ENCODE measurements at regions not wholly inside any gene's neighbourhood (a gene's known extent, or its start where the extent isn't known, plus 50 kb on each side); places are given as distances from the start of the nearest gene placed in this dataset.

GRCh38 chr4:113821856-113822255 is 60.3 kb upstream of the CAMK2D start:
- Histone ChIP-seq H4K91ac (replicated peaks; ENCODE audit: insufficient read length, low read length) (no peak overlapping the region), H2BK20ac (ENCODE audit: low read length) (no peak overlapping the region), H3K27ac (ENCODE audit: low read depth, low read length) (no peak overlapping the region), H2BK120ac (replicated peaks; ENCODE audit: low read depth, low read length) (no peak overlapping the region), H4K5ac (ENCODE audit: insufficient read length, low read depth, low read length) (no peak overlapping the region), H4K8ac (ENCODE audit: extremely low read depth, insufficient read depth, low read length) (no peak overlapping the region), H2AK5ac (ENCODE audit: low read depth, low read length) (no peak overlapping the region), H3K79me1 (ENCODE audit: low read depth, low read length) (no peaks in the 10 kb centered on the region), H3K23ac (ENCODE audit: insufficient read length) (no peak overlapping the region), H3K4me2 (ENCODE audit: insufficient read depth in 1 of 2, low read depth in 2 of 2, low read length in 2 of 2) (no peak overlapping the region), H2AFZ (ENCODE audit: low read length) (peak overlapping the region; percentile 84; the same call in 1 of the 2 replicates), H3K9ac (replicated peaks in 1 of 4; ENCODE audit: extremely low read depth in 1 of 4, low read depth in 3 of 4, low read length in 3 of 4) (no peak overlapping the region), H3K9me3 (ENCODE audit: insufficient read depth in 2 of 2, low read depth in 1 of 2, low read length in 1 of 2) (no peaks in the 10 kb centered on the region), H3K23me2 (ENCODE audit: low read depth, low read length) (no peaks in the 10 kb centered on the region; the same call in 1 of the 2 replicates), H4K20me1 (replicated peaks in 1 of 2; ENCODE audit: control insufficient read depth in 1 of 2, insufficient read depth in 2 of 2, low read length in 2 of 2) (no peaks in the 10 kb centered on the region), H2BK5ac (ENCODE audit: low read depth, low read length) (no peak overlapping the region), H3K4ac (replicated peaks; ENCODE audit: insufficient read length, low read depth, low read length) (no peak overlapping the region), H3K4me3 (ENCODE audit: extremely low read depth in 1 of 4, insufficient read depth in 2 of 4, low read depth in 3 of 4, low read length in 4 of 4) (no peak overlapping the region), H3K27me3 (replicated peaks in 1 of 4; ENCODE audit: control insufficient read depth in 3 of 4, extremely low read depth in 1 of 4, insufficient read depth in 3 of 4, low read length in 3 of 4) (no peaks in the 10 kb centered on the region), H3K18ac (ENCODE audit: extremely low read depth, low read length) (no peak overlapping the region), H2BK15ac (ENCODE audit: low read length) (no peak overlapping the region), H3K14ac (ENCODE audit: insufficient read length) (no peak overlapping the region), H3K36me3 (ENCODE audit: control insufficient read depth in 2 of 4, insufficient read depth in 4 of 4, low read length in 3 of 4) (no peaks in the 10 kb centered on the region), H3K4me1 (replicated peaks in 1 of 4; ENCODE audit: control insufficient read depth in 3 of 4, insufficient read depth in 4 of 4, low read length in 3 of 4) (no peaks in the 10 kb centered on the region), H3K79me2 (ENCODE audit: control insufficient read depth in 1 of 2, insufficient read depth in 2 of 2, low read length in 2 of 2) (no peaks in the 10 kb centered on the region), H2BK12ac (ENCODE audit: low read depth, low read length) (no peak overlapping the region), H3K56ac (replicated peaks; ENCODE audit: insufficient read length, low read depth, low read length) (no peak overlapping the region)
- CTCF ChIA-PET (ENCODE audit: partially characterized antibody), result interaction anchor here (0.8 to 1.9 kb wide), 4 partner anchors 15 to 42 kb away, joined by 3 to 5 read pairs (median 4); no protein-coding TSS in a partner anchor
- DNase-seq (ENCODE audit: low read depth in 1 of 2, low spot score in 2 of 2) (no peak), FAIRE-seq (no peak)
- POLR2A ChIA-PET (ENCODE audit: partially characterized antibody), result no interaction called here
- 97% methylated on average over 2 of the region's 2 CpGs; no CpG with 5 or more reads in 1 of the 2 experiments for WGBS, 2 experiments (ENCODE audit: extremely low coverage in 1 of 2, insufficient coverage in 1 of 2, insufficient read length in 1 of 2, insufficient replicate concordance in 2 of 2, low coverage in 1 of 2, low lambda C conversion rate in 2 of 2, missing lambda C conversion rate in 1 of 2)
- no peak for TF ChIP-seq KDM1A (IDR thresholded peaks at IDR 0.05; ENCODE audit: borderline replicate concordance, low read length)
- no peak for TF ChIP-seq MAFK (IDR thresholded peaks at IDR 0.05; ENCODE audit: low read depth, low read length)
- no peak for TF ChIP-seq NANOG (IDR thresholded peaks at IDR 0.05; ENCODE audit: insufficient read depth, low read depth, low read length, poor library complexity, severe bottlenecking)
- TF ChIP-seq RNF2 (IDR thresholded peaks at IDR 0.05; ENCODE audit: borderline replicate concordance, low read depth, low read length, missing control alignments, poor library complexity, severe bottlenecking), result no peak
- no peak for TF ChIP-seq SIX5 (IDR thresholded peaks at IDR 0.05; ENCODE audit: low read depth, low read length)
- TF ChIP-seq RAD21 (IDR thresholded peaks at IDR 0.05 in 1 of 2, conservative IDR thresholded peaks at IDR 0.05 in 1 of 2; ENCODE audit: low read depth in 2 of 2, low read length in 2 of 2), result no peak
- TF ChIP-seq E2F6 (IDR thresholded peaks at IDR 0.05), result no peak
- TF ChIP-seq TAF1 (IDR thresholded peaks at IDR 0.05; ENCODE audit: low read depth, low read length), result no peak
- no peak for TF ChIP-seq POLR2AphosphoS5 (IDR thresholded peaks at IDR 0.05; ENCODE audit: low read depth, low read length)
- TF ChIP-seq CHD1 (IDR thresholded peaks at IDR 0.05; ENCODE audit: low read depth, low read length), result no peak
- TF ChIP-seq TBP (IDR thresholded peaks at IDR 0.05; ENCODE audit: low read depth, low read length), result no peak

Measured in H1 (cell line).